HL-60 (cell line): ENCODE measurements at regions not wholly inside any gene's neighbourhood (a gene's known extent, or its start where the extent isn't known, plus 50 kb on each side); places are given as distances from the start of the nearest gene placed in this dataset.

Source experiments
- DNase-seq, 2 experiments: peaks; one replicate each; pipeline ENCODE4 v3.0.0-alpha.2; 2010 to 2020; ENCODE audit warnings: low read depth in 1 of 2, low spot score in 1 of 2
- H3K27ac ChIP-seq: fragments of 250-450 bp; sonication (Bioruptor Pico); replicated peaks from 2 replicates; pipeline ENCODE4 v1.5.1; 2020; ENCODE audit warnings: mild to moderate bottlenecking, moderate library complexity
- H3K27me3 ChIP-seq: fragments of 250-450 bp; sonication (Bioruptor Pico); 2 replicates; pipeline ENCODE4 v1.5.1; 2021; ENCODE audit warnings: mild to moderate bottlenecking, moderate library complexity; ENCODE audit not compliant: insufficient read depth, poor library complexity, severe bottlenecking
- H3K4me3 ChIP-seq: replicated peaks from 2 replicates; pipeline ENCODE4 v1.5.1; 2011; ENCODE audit warnings: mild to moderate bottlenecking, control low read depth, low read length; ENCODE audit not compliant: insufficient read depth
- CTCF ChIP-seq: IDR thresholded peaks from one replicate; pipeline ENCODE4 v1.5.1; 2011; ENCODE audit warnings: low read length, control low read depth, inconsistent platforms; ENCODE audit not compliant: insufficient read depth
- GABPA ChIP-seq: IDR thresholded peaks from 2 replicates; pipeline ENCODE4 v1.6.1; 2012; ENCODE audit warnings: low read depth
- POLR2AphosphoS5 ChIP-seq: IDR thresholded peaks from 2 replicates; pipeline ENCODE4 v1.6.1; 2012; ENCODE audit warnings: low read depth
- REST ChIP-seq: IDR thresholded peaks from 2 replicates; pipeline ENCODE4 v1.6.1; 2012; ENCODE audit warnings: low read depth; ENCODE audit not compliant: insufficient replicate concordance
- SPI1 ChIP-seq: IDR thresholded peaks from 2 replicates; pipeline ENCODE4 v1.6.1; 2012; ENCODE audit warnings: low read depth, mild to moderate bottlenecking, borderline replicate concordance

- DNase-seq = peak in 1 of 2 experiments; percentile 8
- H3K27me3 ChIP-seq = no peaks in the 10 kb centered on the region
- TF ChIP-seq SPI1 (no peak), REST (no peak), GABPA (no peak), CTCF (no peak), POLR2AphosphoS5 (no peak)
- H3K27ac ChIP-seq = no peak overlapping the region
- H3K4me3 ChIP-seq = no peak overlapping the region
Measured at GRCh38 chr11:129694538-129694937, 121.1 kb upstream of the TMEM45B start.

GRCh38 chr11:129694966-129695365 lies 120.7 kb upstream of the TMEM45B start:
- Histone ChIP-seq H3K27me3 (no peaks in the 10 kb centered on the region), H3K27ac (no peak overlapping the region), H3K4me3 (no peak overlapping the region)
- no peak for TF ChIP-seq CTCF
- no peak for TF ChIP-seq REST
- TF ChIP-seq GABPA = no peak
- no peak for DNase-seq

- Histone ChIP-seq H3K27ac (no peak overlapping the region), H3K4me3 (no peak overlapping the region)
Measured at GRCh38 chr11:129695571-129696308, 119.9 kb upstream of the TMEM45B start.

More at GRCh38 chr11:129695571-129696308, 119.9 kb upstream of the TMEM45B start:
- H3K27me3 ChIP-seq = no peaks in the 10 kb centered on the region
- TF ChIP-seq CTCF (peak; percentile 60), REST (no peak), POLR2AphosphoS5 (no peak), GABPA (no peak)
- DNase-seq = peak; percentile 16 to 46
